ENCODE measurements at regions not wholly inside any gene's neighbourhood (a gene's known extent, or its start where the extent isn't known, plus 50 kb on each side); places are given as distances from the start of the nearest gene placed in this dataset.

- H3K4me3 ChIP-seq: no peak overlapping the region
- peaks cover 9% of the 10 kb centered on the region for H3K4me1 ChIP-seq
- H3K36me3 ChIP-seq: no peaks in the 10 kb centered on the region
- H3K9me3 ChIP-seq (replicated peaks): no peaks in the 10 kb centered on the region
- intact Hi-C loops (cut with micrococcal nuclease): no loop called here
- DNase-seq: no peak
- H3K27me3 ChIP-seq (ENCODE audit: low read depth): no peaks in the 10 kb centered on the region
- TF ChIP-seq CTCF (IDR thresholded peaks at IDR 0.05; ENCODE audit: borderline replicate concordance): no peak
- H3K27ac ChIP-seq (replicated peaks): no peak overlapping the region
Observed at GRCh38 chr6:111982681-111983080, 71.2 kb upstream of the CCN6 start.

GRCh38 chr6:111983193-111983592, 70.7 kb upstream of the CCN6 start:
- no peaks in the 10 kb centered on the region for H3K9me3 ChIP-seq (replicated peaks)
- intact Hi-C loops (cut with micrococcal nuclease): no loop called here
- H3K36me3 ChIP-seq: no peaks in the 10 kb centered on the region
- no peak for TF ChIP-seq CTCF (IDR thresholded peaks at IDR 0.05; ENCODE audit: borderline replicate concordance)
- H3K27me3 ChIP-seq (ENCODE audit: low read depth): no peaks in the 10 kb centered on the region
- DNase-seq: no peak
- no peak overlapping the region for H3K4me3 ChIP-seq
- H3K4me1 ChIP-seq: peaks cover 9% of the 10 kb centered on the region
- H3K27ac ChIP-seq (replicated peaks): no peak overlapping the region

- DNase-seq: no peak
- no peak overlapping the region for H3K27ac ChIP-seq (replicated peaks)
- no peak for TF ChIP-seq CTCF (IDR thresholded peaks at IDR 0.05; ENCODE audit: borderline replicate concordance)
- H3K36me3 ChIP-seq: no peaks in the 10 kb centered on the region
- intact Hi-C loops (cut with micrococcal nuclease): no loop called here
- no peak overlapping the region for H3K4me3 ChIP-seq
- peaks cover 9% of the 10 kb centered on the region for H3K4me1 ChIP-seq
- no peaks in the 10 kb centered on the region for H3K9me3 ChIP-seq (replicated peaks)
- no peaks in the 10 kb centered on the region for H3K27me3 ChIP-seq (ENCODE audit: low read depth)
Observed at GRCh38 chr6:111984081-111984480, 69.8 kb upstream of the CCN6 start.

GRCh38 chr6:111984516-111985201, 69.2 kb upstream of the CCN6 start:
- Histone ChIP-seq H3K4me1 (peaks cover 9% of the 10 kb centered on the region), H3K4me3 (no peak overlapping the region), H3K27ac (replicated peaks) (no peak overlapping the region), H3K36me3 (no peaks in the 10 kb centered on the region), H3K27me3 (ENCODE audit: low read depth) (no peaks in the 10 kb centered on the region), H3K9me3 (replicated peaks) (no peaks in the 10 kb centered on the region)
- TF ChIP-seq CTCF (IDR thresholded peaks at IDR 0.05; ENCODE audit: borderline replicate concordance): no peak
- intact Hi-C loops (cut with micrococcal nuclease): no loop called here
- no peak for DNase-seq

- Histone ChIP-seq H3K27ac (replicated peaks) (no peak overlapping the region), H3K27me3 (ENCODE audit: low read depth) (no peaks in the 10 kb centered on the region), H3K4me1 (peaks cover 9% of the 10 kb centered on the region), H3K4me3 (no peak overlapping the region), H3K36me3 (no peaks in the 10 kb centered on the region), H3K9me3 (replicated peaks) (no peaks in the 10 kb centered on the region)
- intact Hi-C loops (cut with micrococcal nuclease): no loop called here
- no peak for DNase-seq
- TF ChIP-seq CTCF (IDR thresholded peaks at IDR 0.05; ENCODE audit: borderline replicate concordance): no peak
Observed at GRCh38 chr6:111985202-111985731, 68.6 kb upstream of the CCN6 start.
